NB4 (cell line): ENCODE measurements at regions not wholly inside any gene's neighbourhood (a gene's known extent, or its start where the extent isn't known, plus 50 kb on each side); places are given as distances from the start of the nearest gene placed in this dataset.
A peak's percentile ranks its signal among the peaks of the same experiment; 100 is the strongest.

Source experiments
- POLR2A ChIP-seq: IDR thresholded peaks from 2 replicates; pipeline ENCODE4 v1.6.1; 2011; ENCODE audit warnings: mild to moderate bottlenecking; ENCODE audit not compliant: insufficient read length; ENCODE audit errors: extremely low read depth
- TF ChIP-seq, protein P1 (sequence below): IDR thresholded peaks from one replicate; pipeline ENCODE4 v1.5.1; 2012; ENCODE audit warnings: low read depth, low read length
- TF ChIP-seq, protein P2 (sequence below): IDR thresholded peaks from 2 replicates; pipeline ENCODE4 v1.6.1; 2011; ENCODE audit warnings: low read depth, low read length

DNA sequence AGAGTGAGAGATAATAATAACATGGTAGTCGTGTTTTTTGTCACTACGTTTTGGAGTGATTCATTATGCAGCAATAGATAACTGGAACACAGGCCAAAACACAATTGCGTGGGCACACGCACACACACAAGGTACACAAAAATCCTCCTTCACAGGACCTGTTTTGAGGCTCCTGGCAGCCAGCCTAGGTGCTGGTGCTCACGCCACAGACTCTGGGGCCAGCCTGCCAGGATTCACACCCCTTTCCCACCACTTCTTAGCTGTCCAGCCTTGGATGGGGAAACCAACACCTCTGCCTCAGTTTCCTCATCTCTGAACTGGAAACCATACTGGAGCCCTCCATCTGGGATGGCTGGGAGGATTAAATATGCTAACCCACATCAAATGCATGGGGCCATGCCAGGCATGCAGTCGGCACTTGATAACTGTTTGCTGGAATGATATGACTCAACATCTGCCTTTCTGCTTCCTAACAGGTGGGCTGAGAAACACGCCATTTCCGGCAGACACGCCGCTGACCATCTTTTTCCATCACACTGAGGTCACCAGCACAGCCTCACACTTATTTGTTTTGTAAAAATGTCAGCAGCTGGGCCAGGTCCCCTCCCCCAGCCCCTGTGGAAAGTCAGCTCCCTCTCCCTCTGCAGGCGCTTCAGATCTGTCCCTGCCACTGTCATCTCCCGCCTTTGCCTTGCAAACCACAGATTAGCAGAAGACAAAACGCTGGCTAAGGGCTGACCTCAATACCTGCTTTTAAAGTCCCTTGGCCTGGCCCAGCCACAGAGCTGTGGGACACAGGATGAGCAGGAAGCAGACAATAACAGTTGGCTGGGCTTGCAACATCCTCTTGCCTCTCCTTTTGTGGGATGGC, 237.5 kb downstream of the BCOR start:
- TF ChIP-seq, protein P1, sequence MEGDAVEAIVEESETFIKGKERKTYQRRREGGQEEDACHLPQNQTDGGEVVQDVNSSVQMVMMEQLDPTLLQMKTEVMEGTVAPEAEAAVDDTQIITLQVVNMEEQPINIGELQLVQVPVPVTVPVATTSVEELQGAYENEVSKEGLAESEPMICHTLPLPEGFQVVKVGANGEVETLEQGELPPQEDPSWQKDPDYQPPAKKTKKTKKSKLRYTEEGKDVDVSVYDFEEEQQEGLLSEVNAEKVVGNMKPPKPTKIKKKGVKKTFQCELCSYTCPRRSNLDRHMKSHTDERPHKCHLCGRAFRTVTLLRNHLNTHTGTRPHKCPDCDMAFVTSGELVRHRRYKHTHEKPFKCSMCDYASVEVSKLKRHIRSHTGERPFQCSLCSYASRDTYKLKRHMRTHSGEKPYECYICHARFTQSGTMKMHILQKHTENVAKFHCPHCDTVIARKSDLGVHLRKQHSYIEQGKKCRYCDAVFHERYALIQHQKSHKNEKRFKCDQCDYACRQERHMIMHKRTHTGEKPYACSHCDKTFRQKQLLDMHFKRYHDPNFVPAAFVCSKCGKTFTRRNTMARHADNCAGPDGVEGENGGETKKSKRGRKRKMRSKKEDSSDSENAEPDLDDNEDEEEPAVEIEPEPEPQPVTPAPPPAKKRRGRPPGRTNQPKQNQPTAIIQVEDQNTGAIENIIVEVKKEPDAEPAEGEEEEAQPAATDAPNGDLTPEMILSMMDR = no peak
- TF ChIP-seq POLR2A = no peak
- TF ChIP-seq, protein P2, sequence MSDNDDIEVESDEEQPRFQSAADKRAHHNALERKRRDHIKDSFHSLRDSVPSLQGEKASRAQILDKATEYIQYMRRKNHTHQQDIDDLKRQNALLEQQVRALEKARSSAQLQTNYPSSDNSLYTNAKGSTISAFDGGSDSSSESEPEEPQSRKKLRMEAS = peak; percentile 46
